HG03066 (cell line): ENCODE measurements at regions not wholly inside any gene's neighbourhood (a gene's known extent, or its start where the extent isn't known, plus 50 kb on each side); places are given as distances from the start of the nearest gene placed in this dataset.

Experiments
- ATAC-seq: cut with Tn5 transposase; IDR thresholded peaks from one replicate; pipeline ENCODE4 v1.9.1; 2021; ENCODE audit warnings: low read depth; ENCODE audit not compliant: unreplicated experiment

GRCh38 chr2:2879781-2880180 lies 497.8 kb downstream of the EIPR1 start:
- peak; percentile 98 for ATAC-seq

- no peak for ATAC-seq
These were observed 498.5 kb downstream of the EIPR1 start for GRCh38 chr2:2879071-2879470.

- ATAC-seq, result no peak
These were observed 500.2 kb downstream of the EIPR1 start for GRCh38 chr2:2877427-2877826.

DNA sequence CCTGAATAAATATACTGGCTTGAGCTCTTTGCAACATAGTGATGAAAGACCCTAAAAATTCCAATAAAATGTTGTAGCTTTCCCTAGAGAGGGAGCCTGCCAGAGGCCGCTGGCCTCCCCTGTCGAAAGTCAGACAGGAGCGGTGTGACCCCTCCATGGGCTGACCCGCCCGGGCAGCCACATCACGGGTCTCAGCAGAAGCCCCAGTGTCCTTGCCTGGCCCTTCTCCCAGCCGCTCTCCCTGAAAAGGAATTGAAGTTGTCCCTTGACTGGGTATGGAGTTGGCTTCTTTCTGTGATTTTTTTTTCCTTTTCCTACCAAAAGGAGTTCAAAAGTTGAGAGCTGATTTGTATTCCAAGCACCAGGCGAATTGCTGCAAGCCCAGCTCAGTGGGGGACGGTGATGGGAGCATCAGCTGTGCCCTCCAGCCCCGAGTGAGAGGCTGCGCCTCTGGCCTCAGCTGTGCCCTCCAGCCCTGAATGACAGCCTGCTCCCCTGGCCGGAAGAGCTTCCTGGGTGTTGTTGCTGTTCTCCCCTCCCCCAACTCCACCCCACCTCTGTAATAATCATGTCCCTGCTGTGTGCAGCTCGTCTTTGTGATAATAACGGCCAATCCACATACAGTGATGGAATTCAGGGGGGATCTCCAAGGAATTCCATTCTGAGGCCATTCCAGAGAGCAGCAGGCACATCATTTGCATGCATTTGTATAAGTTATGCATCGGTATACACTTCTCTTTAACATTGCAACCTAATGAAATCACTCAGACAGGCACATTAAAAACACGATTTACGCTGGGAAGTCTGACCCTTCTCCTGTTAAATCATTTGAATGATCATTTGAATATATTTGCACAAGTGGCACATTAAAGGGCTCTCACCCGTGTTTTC lies 501.0 kb downstream of the EIPR1 start:
- no peak for ATAC-seq

- ATAC-seq, result no peak
These were observed 501.8 kb downstream of the EIPR1 start for GRCh38 chr2:2875831-2876230.

GRCh38 chr2:2875296-2875695 lies 502.3 kb downstream of the EIPR1 start:
- ATAC-seq, result no peak

GRCh38 chr2:2874805-2875204 lies 502.8 kb downstream of the EIPR1 start:
- ATAC-seq, result no peak

DNA sequence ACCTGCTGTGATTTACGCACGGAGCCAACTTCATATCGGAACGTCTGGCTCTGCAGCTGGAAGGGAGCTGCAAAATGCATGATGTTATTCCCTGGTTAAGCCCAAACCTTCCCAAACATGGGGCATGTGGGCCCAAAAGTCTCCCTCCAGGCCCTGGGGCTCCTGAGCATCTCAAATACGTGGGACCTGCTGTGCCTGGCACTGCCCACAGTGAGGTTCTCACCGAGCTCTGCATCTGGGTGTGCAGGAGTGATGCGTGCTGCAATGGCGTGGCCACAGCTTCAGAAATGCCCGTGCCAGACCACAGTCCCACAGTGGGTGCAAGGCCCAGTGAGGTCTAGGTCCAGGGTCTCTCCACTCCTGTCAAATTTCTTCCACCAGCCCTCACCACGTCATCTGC lies 503.3 kb downstream of the EIPR1 start:
- ATAC-seq, result no peak

DNA sequence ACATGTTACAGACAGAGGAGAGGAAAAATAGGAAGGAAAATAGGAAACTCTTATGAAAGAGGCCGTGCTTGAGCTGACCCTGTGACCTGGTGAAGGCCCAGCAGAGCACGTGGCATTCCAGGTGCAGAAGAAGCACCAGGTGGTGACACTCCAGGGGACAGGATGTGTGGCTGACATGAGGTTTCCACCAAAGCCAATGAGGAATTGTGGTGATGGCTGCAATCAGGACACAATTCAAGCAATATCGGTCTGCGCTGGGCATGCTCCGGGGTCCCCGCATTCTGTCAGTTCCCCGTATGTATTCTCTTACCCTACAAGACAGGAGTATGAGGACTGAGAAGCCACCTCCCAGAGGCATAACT lies 504.2 kb downstream of the EIPR1 start:
- no peak for ATAC-seq

- ATAC-seq, result no peak
These were observed 504.7 kb downstream of the EIPR1 start for GRCh38 chr2:2872713-2873449.

GRCh38 chr2:2872309-2872617 lies 505.4 kb downstream of the EIPR1 start:
- no peak for ATAC-seq

GRCh38 chr2:2871480-2872308 lies 505.9 kb downstream of the EIPR1 start:
- no peak for ATAC-seq

DNA sequence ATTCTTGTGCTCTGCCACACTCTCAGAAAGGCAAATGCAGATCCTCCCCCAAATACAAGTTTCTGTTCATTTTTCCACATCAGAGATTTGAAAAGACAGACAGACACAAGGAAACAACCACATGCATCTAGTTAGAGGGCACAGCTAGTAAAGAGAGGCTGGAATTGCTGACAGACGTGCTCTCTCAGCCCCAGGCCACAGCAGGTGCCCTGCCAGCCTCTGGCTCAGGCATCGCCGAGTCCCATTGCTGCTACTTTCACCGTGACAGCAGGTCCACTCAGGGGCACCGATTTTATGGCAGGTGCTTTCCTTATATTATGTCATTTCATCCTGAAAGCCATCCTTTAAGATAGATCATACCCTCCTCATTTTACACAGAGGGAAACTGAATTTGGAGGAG lies 507.5 kb downstream of the EIPR1 start:
- ATAC-seq, result no peak

- ATAC-seq, result no peak
These were observed 508.1 kb downstream of the EIPR1 start for GRCh38 chr2:2869553-2869952.

DNA sequence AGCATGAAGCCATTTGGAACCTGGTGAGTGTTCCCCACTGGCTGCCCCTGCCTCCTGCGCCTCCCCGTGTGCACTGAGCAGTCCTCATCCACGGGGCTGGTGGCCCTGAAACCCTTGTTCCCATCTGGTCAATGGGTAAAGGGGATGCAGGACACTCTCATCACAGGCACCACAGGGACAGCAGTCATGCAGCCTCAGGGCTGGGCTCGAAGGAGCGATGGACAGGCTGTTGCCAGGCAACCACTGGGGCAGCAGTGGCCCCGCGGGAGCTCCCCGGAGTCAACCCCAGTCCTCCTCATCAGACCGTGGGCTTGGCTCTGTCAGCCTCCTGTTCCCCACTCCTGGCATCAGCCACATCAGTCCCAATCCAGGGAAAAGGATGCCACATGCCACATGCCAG lies 509.5 kb downstream of the EIPR1 start:
- no peak for ATAC-seq

DNA sequence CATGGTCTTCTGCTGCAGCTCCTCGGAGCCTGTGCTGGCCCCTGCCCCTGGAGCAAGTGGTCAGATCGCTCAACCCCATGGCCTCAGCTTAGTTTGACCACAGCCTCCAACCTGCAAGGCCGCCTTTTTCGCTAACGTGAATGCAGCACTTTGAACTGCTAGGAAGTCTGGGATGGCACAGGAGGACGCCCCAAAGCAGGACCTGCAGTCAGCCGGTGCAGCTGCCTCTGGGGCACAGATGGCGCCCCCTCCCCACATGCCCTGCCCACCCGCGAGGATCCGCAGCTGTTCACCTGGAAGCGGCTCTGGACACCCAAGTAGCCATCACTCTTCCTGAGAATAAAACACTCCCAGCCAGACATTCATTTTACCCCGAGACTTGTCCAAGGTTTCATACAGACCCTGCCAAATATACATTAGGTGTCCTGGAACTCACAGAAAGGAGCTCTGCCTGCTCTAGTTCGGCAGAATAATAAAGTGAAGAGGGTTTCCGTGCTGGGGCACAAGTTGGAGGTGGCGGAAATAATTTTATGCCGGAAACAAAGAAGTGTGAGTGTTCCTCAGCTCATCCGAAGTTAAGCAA lies 510.1 kb downstream of the EIPR1 start:
- ATAC-seq, result no peak

DNA sequence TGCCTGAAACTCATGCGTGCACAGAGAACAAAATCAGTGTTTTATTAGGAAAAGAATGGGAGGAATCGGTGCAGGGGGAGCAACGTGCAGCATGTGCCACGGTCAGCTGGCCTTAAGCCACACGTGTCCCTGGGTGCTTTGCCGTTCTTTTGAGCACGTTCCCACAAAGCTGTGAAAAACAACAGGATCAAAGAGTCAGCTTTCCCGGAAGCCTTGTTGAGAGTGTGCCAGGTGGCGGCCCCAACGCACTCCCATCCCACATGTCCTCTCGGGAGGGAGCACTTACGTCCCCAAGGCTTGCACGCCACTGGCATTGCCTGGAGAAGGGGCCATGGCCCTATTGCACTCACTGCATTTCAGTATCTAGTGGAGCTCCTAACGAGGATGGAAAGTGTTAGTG lies 511.2 kb downstream of the EIPR1 start:
- no peak for ATAC-seq

DNA sequence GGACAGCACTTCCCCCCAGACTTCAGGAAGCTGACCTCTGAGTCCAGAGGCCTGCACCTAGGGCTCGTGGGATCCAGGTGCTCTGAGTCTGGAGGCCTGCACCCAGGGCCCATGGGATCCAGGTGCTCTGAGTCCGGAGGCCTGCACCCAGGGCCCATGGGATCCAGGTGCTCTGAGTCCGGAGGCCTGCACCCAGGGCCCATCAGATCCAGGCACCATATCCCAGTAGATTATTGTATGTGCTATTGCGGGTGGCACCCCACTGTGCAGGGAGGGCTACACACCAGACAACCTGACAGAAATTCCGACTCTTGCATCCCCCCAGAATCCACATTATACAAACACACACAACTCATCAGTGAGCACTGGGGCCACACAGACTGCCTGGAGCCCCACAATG lies 515.2 kb downstream of the EIPR1 start:
- no peak for ATAC-seq

- ATAC-seq, result no peak
These were observed 515.9 kb downstream of the EIPR1 start for GRCh38 chr2:2861666-2862240.

DNA sequence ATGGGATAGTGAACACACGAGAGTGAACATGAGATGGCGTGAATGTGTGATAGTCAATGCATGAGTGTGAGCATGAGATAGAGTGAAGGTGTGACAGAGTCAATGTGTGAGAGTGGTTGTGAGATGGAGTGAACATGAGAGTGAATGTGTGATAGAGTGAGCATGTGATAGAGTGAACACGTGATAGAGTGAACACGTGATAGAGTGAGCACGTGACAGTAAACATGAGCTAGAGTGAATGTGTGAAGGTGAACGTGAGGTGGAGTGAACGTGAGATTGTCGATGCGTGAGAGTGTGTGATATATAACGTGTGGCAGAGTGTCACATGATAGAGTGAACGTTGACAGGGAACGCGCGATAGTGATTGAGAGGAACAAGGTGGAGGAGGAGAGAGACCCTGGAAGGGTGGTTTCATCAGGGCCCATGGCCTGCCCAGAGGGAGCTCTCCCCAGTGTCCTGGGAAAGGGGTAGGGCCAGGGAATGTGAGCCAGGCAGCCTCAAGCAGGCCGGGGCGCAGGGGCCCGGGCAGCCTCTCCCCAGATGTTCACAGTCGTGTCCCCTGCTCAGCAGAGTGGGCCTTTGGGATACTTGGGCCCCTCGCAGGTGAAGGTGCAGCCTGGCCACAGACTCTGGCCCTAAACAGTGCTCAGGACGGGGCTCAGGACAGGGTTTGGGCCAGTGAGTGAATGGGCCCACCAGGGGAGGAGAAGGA lies 516.9 kb downstream of the EIPR1 start:
- no peak for ATAC-seq
